ENCODE measurements at regions not wholly inside any gene's neighbourhood (a gene's known extent, or its start where the extent isn't known, plus 50 kb on each side); places are given as distances from the start of the nearest gene placed in this dataset.

GRCh38 chr3:132237652-132238032 lies 79.6 kb upstream of the ACP3 start:
- DNase-seq: no peak
- H3K4me1 ChIP-seq: no peaks in the 10 kb centered on the region
- H3K27ac ChIP-seq: no peak overlapping the region
- no peaks in the 10 kb centered on the region for H3K9me3 ChIP-seq (replicated peaks)
- H3K4me3 ChIP-seq: no peak overlapping the region
- no peaks in the 10 kb centered on the region for H3K27me3 ChIP-seq
- H3K36me3 ChIP-seq: no peaks in the 10 kb centered on the region

- Histone ChIP-seq H3K9me3 (replicated peaks) (no peaks in the 10 kb centered on the region), H3K27ac (no peak overlapping the region), H3K36me3 (no peaks in the 10 kb centered on the region), H3K4me1 (no peaks in the 10 kb centered on the region), H3K27me3 (no peaks in the 10 kb centered on the region), H3K4me3 (no peak overlapping the region)
- no peak for DNase-seq
These were observed 77.6 kb upstream of the ACP3 start for GRCh38 chr3:132239587-132239986.

GRCh38 chr3:132241776-132242514 lies 75.3 kb upstream of the ACP3 start:
- Histone ChIP-seq H3K27me3 (no peaks in the 10 kb centered on the region), H3K36me3 (no peaks in the 10 kb centered on the region), H3K27ac (no peak overlapping the region), H3K9me3 (replicated peaks) (no peaks in the 10 kb centered on the region), H3K4me1 (no peaks in the 10 kb centered on the region), H3K4me3 (no peak overlapping the region)
- DNase-seq: no peak

GRCh38 chr3:132242790-132243189 lies 74.4 kb upstream of the ACP3 start:
- DNase-seq: no peak
- Histone ChIP-seq H3K4me1 (no peaks in the 10 kb centered on the region), H3K9me3 (replicated peaks) (no peaks in the 10 kb centered on the region), H3K27me3 (no peaks in the 10 kb centered on the region), H3K27ac (no peak overlapping the region), H3K4me3 (no peak overlapping the region), H3K36me3 (no peaks in the 10 kb centered on the region)

- no peak overlapping the region for H3K4me3 ChIP-seq
- H3K27me3 ChIP-seq: no peaks in the 10 kb centered on the region
- DNase-seq: no peak
- H3K4me1 ChIP-seq: no peaks in the 10 kb centered on the region
- H3K9me3 ChIP-seq (replicated peaks): no peaks in the 10 kb centered on the region
- H3K27ac ChIP-seq: no peak overlapping the region
- H3K36me3 ChIP-seq: no peaks in the 10 kb centered on the region
These were observed 71.6 kb upstream of the ACP3 start for GRCh38 chr3:132245552-132246142.

- no peaks in the 10 kb centered on the region for H3K9me3 ChIP-seq (replicated peaks)
- no peak for DNase-seq
- no peak overlapping the region for H3K27ac ChIP-seq
- no peaks in the 10 kb centered on the region for H3K4me1 ChIP-seq
- no peaks in the 10 kb centered on the region for H3K36me3 ChIP-seq
- no peak overlapping the region for H3K4me3 ChIP-seq
- H3K27me3 ChIP-seq: no peaks in the 10 kb centered on the region
These were observed 71.0 kb upstream of the ACP3 start for GRCh38 chr3:132246212-132246611.

- Histone ChIP-seq H3K27me3 (no peaks in the 10 kb centered on the region), H3K36me3 (no peaks in the 10 kb centered on the region), H3K27ac (no peak overlapping the region), H3K9me3 (replicated peaks) (no peaks in the 10 kb centered on the region), H3K4me1 (no peaks in the 10 kb centered on the region), H3K4me3 (no peak overlapping the region)
- no peak for DNase-seq
These were observed 70.0 kb upstream of the ACP3 start for GRCh38 chr3:132247211-132247610.

- Histone ChIP-seq H3K27me3 (no peaks in the 10 kb centered on the region), H3K9me3 (replicated peaks) (no peaks in the 10 kb centered on the region), H3K4me1 (no peaks in the 10 kb centered on the region), H3K4me3 (no peak overlapping the region), H3K36me3 (no peaks in the 10 kb centered on the region), H3K27ac (no peak overlapping the region)
- DNase-seq: no peak
These were observed 68.7 kb upstream of the ACP3 start for GRCh38 chr3:132248490-132248889.

GRCh38 chr3:132253262-132253878 lies 63.8 kb upstream of the ACP3 start:
- Histone ChIP-seq H3K9me3 (replicated peaks) (no peaks in the 10 kb centered on the region), H3K4me3 (no peak overlapping the region), H3K27me3 (no peaks in the 10 kb centered on the region), H3K27ac (no peak overlapping the region), H3K36me3 (no peaks in the 10 kb centered on the region), H3K4me1 (no peaks in the 10 kb centered on the region)
- DNase-seq: peak; percentile 4 to 54

- no peaks in the 10 kb centered on the region for H3K4me1 ChIP-seq
- H3K4me3 ChIP-seq: no peak overlapping the region
- H3K36me3 ChIP-seq: no peaks in the 10 kb centered on the region
- H3K27ac ChIP-seq: no peak overlapping the region
- no peak for DNase-seq
- H3K27me3 ChIP-seq: no peaks in the 10 kb centered on the region
- H3K9me3 ChIP-seq (replicated peaks): no peaks in the 10 kb centered on the region
These were observed 63.0 kb upstream of the ACP3 start for GRCh38 chr3:132254076-132254755.

GRCh38 chr3:132255041-132255745 lies 62.0 kb upstream of the ACP3 start:
- no peaks in the 10 kb centered on the region for H3K36me3 ChIP-seq
- H3K27me3 ChIP-seq: no peaks in the 10 kb centered on the region
- no peak overlapping the region for H3K27ac ChIP-seq
- H3K9me3 ChIP-seq (replicated peaks): no peaks in the 10 kb centered on the region
- no peak overlapping the region for H3K4me3 ChIP-seq
- H3K4me1 ChIP-seq: no peaks in the 10 kb centered on the region
- no peak for DNase-seq

- H3K27ac ChIP-seq: no peak overlapping the region
- H3K36me3 ChIP-seq: no peaks in the 10 kb centered on the region
- peak; percentile 11 to 39 for DNase-seq
These were observed 60.2 kb upstream of the ACP3 start for GRCh38 chr3:132256989-132257388.

GRCh38 chr3:132261506-132261905 lies 55.7 kb upstream of the ACP3 start:
- no peak for DNase-seq
- no peaks in the 10 kb centered on the region for H3K27me3 ChIP-seq
- H3K4me1 ChIP-seq: no peaks in the 10 kb centered on the region
- H3K27ac ChIP-seq: no peak overlapping the region
- no peak overlapping the region for H3K4me3 ChIP-seq
- no peaks in the 10 kb centered on the region for H3K9me3 ChIP-seq (replicated peaks)
- H3K36me3 ChIP-seq: no peaks in the 10 kb centered on the region

More at GRCh38 chr3:132256989-132257388, 60.2 kb upstream of the ACP3 start:
- no peaks in the 10 kb centered on the region for H3K4me1 ChIP-seq
- H3K9me3 ChIP-seq (replicated peaks): no peaks in the 10 kb centered on the region
- H3K27me3 ChIP-seq: no peaks in the 10 kb centered on the region
- H3K4me3 ChIP-seq: no peak overlapping the region

GRCh38 chr3:132262305-132262704 lies 54.9 kb upstream of the ACP3 start:
- H3K36me3 ChIP-seq: no peaks in the 10 kb centered on the region
- DNase-seq: no peak
- H3K27ac ChIP-seq: no peak overlapping the region
- no peaks in the 10 kb centered on the region for H3K27me3 ChIP-seq
- no peak overlapping the region for H3K4me3 ChIP-seq
- no peaks in the 10 kb centered on the region for H3K4me1 ChIP-seq
- no peaks in the 10 kb centered on the region for H3K9me3 ChIP-seq (replicated peaks)

GRCh38 chr3:132262956-132263355 lies 54.3 kb upstream of the ACP3 start:
- no peaks in the 10 kb centered on the region for H3K27me3 ChIP-seq
- no peak overlapping the region for H3K27ac ChIP-seq
- H3K4me3 ChIP-seq: no peak overlapping the region
- DNase-seq: no peak
- H3K9me3 ChIP-seq (replicated peaks): no peaks in the 10 kb centered on the region
- no peaks in the 10 kb centered on the region for H3K4me1 ChIP-seq
- no peaks in the 10 kb centered on the region for H3K36me3 ChIP-seq

Measured in SJCRH30 (cell line).